ENCODE measurements at regions not wholly inside any gene's neighbourhood (a gene's known extent, or its start where the extent isn't known, plus 50 kb on each side); places are given as distances from the start of the nearest gene placed in this dataset.

DNA sequence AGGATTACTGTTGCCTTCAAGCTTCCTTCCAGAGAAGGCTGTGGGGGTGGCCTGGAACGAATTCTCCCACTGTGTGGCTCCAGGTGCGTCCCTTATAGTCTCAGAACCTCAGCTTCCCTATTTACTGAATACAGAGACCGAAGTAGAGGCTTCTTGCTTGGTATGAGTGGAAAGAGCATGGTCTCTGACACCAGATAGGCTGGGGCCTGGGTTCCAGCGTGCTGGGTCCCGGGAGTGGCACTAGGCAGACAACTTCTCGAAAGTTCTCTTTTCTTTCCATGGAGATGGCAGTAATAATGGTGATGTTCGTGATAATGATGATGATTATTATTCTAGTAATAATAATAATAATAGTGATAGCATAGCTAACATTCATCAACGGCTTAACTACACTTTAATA, 161.7 kb downstream of the PTPRU start:
- TF ChIP-seq GATA3 (IDR thresholded peaks at IDR 0.05; ENCODE audit: low read depth, low read length) (no peak), GATA2 (IDR thresholded peaks at IDR 0.05; ENCODE audit: low read depth, low read length) (no peak)

All from SH-SY5Y (cell line).